PC-3 (cell line): ENCODE measurements at regions not wholly inside any gene's neighbourhood (a gene's known extent, or its start where the extent isn't known, plus 50 kb on each side); places are given as distances from the start of the nearest gene placed in this dataset.

Source experiments
- ATAC-seq: fragments of 200-7000 bp; cut with Tn5 transposase; 2 replicates; pipeline ENCODE4 v1.9.1; 2020; ENCODE audit warnings: mild to moderate bottlenecking, moderate library complexity
- BruUV-seq: library from RNA; stranded (reverse); fragments of 400-500 nt; replicated peaks from 2 replicates; lab custom pipeline; 2021; lab: Mats Ljungman, UMichigan
- CTCF ChIA-PET: fragments of 300-600 bp; sonication (Branson Sonifier 250); formaldehyde crosslinking; loops from one replicate; lab custom pipeline; 2022; ENCODE audit warnings: antibody characterized with exemption; lab: Charles Lee
- POLR2A ChIA-PET: fragments of 300-600 bp; sonication (Branson Sonifier 250); formaldehyde crosslinking; loops from one replicate; lab custom pipeline; 2022; ENCODE audit warnings: antibody characterized with exemption; ENCODE audit not compliant: unreplicated experiment; lab: Charles Lee
- DNase-seq: peaks from one replicate; pipeline ENCODE4 v3.0.0-alpha.2; 2015
- H2AFZ ChIP-seq: fragments of 300-600 bp; sonication (generic); 2 replicates; pipeline ENCODE4 v1.6.0; 2016; ENCODE audit warnings: antibody characterized with exemption, low read length
- H3F3A ChIP-seq: fragments of 300-600 bp; sonication (generic); one replicate; pipeline ENCODE4 v1.6.0; 2017; ENCODE audit warnings: antibody characterized with exemption, low read length, control low read depth, mild to moderate bottlenecking; ENCODE audit not compliant: unreplicated experiment
- H3K27ac ChIP-seq: fragments of 300-600 bp; sonication (generic); 2 replicates; pipeline ENCODE4 v1.5.1; 2016; ENCODE audit warnings: mild to moderate bottlenecking, low read length
- H3K27me3 ChIP-seq: fragments of 300-600 bp; sonication (generic); 2 replicates; pipeline ENCODE4 v1.6.1; 2016; ENCODE audit warnings: low read length, mixed read lengths
- H3K36me3 ChIP-seq: fragments of 300-600 bp; sonication (generic); 2 replicates; pipeline ENCODE4 v1.6.1; 2016; ENCODE audit warnings: low read depth, mixed run types, low read length, mixed read lengths
- H3K4me1 ChIP-seq: fragments of 300-600 bp; sonication (generic); 2 replicates; pipeline ENCODE4 v1.5.1; 2016; ENCODE audit warnings: low read length; ENCODE audit not compliant: insufficient read depth
- H3K4me2 ChIP-seq: fragments of 300-600 bp; sonication (generic); 2 replicates; pipeline ENCODE4 v1.6.0; 2016; ENCODE audit warnings: low read length
- H3K4me3 ChIP-seq: fragments of 300-600 bp; sonication (generic); 2 replicates; pipeline ENCODE4 v1.5.1; 2016; ENCODE audit warnings: mild to moderate bottlenecking, low read length, mixed read lengths
- H3K79me2 ChIP-seq: fragments of 300-600 bp; sonication (generic); 2 replicates; pipeline ENCODE4 v1.6.1; 2017; ENCODE audit warnings: low read length, mixed read lengths
- H3K9ac ChIP-seq: fragments of 300-600 bp; sonication (generic); 2 replicates; pipeline ENCODE4 v1.6.0; 2016; ENCODE audit warnings: mild to moderate bottlenecking, low read length
- H3K9me2 ChIP-seq: fragments of 300-600 bp; sonication (generic); replicated peaks from 2 replicates; pipeline ENCODE4 v1.6.1; 2016; ENCODE audit warnings: mixed run types, low read length, mixed read lengths
- H3K9me3 ChIP-seq: fragments of 300-600 bp; sonication (generic); 2 replicates; pipeline ENCODE4 v1.6.1; 2016; ENCODE audit warnings: low read length, mixed read lengths
- H4K20me1 ChIP-seq: fragments of 300-600 bp; sonication (generic); 2 replicates; pipeline ENCODE4 v1.6.1; 2016; ENCODE audit warnings: low read length, mixed read lengths
- CTCF ChIP-seq: fragments of 300-600 bp; sonication (generic); conservative IDR thresholded peaks from 2 replicates; pipeline ENCODE4 v1.5.1; 2017; ENCODE audit warnings: antibody characterized with exemption, low read depth, mild to moderate bottlenecking, low read length
- EZH2 ChIP-seq: fragments of 300-600 bp; sonication (generic); IDR thresholded peaks from one replicate; pipeline ENCODE4 v1.6.1; 2017; ENCODE audit warnings: antibody characterized with exemption, mild to moderate bottlenecking, low read length; ENCODE audit not compliant: unreplicated experiment
- EZH2phosphoT487 ChIP-seq: fragments of 300-600 bp; sonication (generic); IDR thresholded peaks from 2 replicates; pipeline ENCODE4 v1.6.1; 2018; ENCODE audit warnings: mild to moderate bottlenecking, antibody characterized with exemption, low read length, borderline replicate concordance
- intact Hi-C: fragments of 100-400 bp; cut with micrococcal nuclease; formaldehyde crosslinking; loops from 2 replicates; pipeline ENCODE4 v1.9.0; 2023

- Histone ChIP-seq H3K4me2 (no peak overlapping the region), H3K79me2 (no peaks in the 10 kb centered on the region), H3K9me2 (no peaks in the 10 kb centered on the region), H4K20me1 (no peaks in the 10 kb centered on the region), H3K27me3 (peaks cover 72% of the 10 kb centered on the region), H3K4me1 (no peaks in the 10 kb centered on the region), H3K9me3 (no peaks in the 10 kb centered on the region), H2AFZ (no peak overlapping the region), H3K36me3 (no peaks in the 10 kb centered on the region), H3K9ac (no peak overlapping the region), H3K4me3 (no peak overlapping the region), H3F3A (no peaks in the 10 kb centered on the region), H3K27ac (no peak overlapping the region)
- no peak for ATAC-seq
- no TSS peak for BruUV-seq
- ChIA-PET CTCF (no interaction called here), POLR2A (no interaction called here)
- DNase-seq, result no peak
- TF ChIP-seq EZH2, result no peak
- TF ChIP-seq CTCF, result no peak
- TF ChIP-seq EZH2phosphoT487, result no peak
- intact Hi-C loops, result no loop called here
These were observed 88.5 kb upstream of the EXOC2 start for GRCh38 chr6:781350-781961.

GRCh38 chr6:780706-781105 is 87.8 kb upstream of the EXOC2 start:
- Histone ChIP-seq H3K79me2 (no peaks in the 10 kb centered on the region), H3K36me3 (no peaks in the 10 kb centered on the region), H3K27ac (no peak overlapping the region), H3K4me3 (no peak overlapping the region), H3K9me2 (no peaks in the 10 kb centered on the region), H3K27me3 (peaks cover 79% of the 10 kb centered on the region), H3F3A (no peaks in the 10 kb centered on the region), H3K9me3 (no peaks in the 10 kb centered on the region), H2AFZ (no peak overlapping the region), H4K20me1 (no peaks in the 10 kb centered on the region), H3K4me2 (no peak overlapping the region), H3K9ac (no peak overlapping the region), H3K4me1 (no peaks in the 10 kb centered on the region)
- DNase-seq (no peak), ATAC-seq (no peak)
- POLR2A ChIA-PET, result no interaction called here
- intact Hi-C loops, result no loop called here
- TF ChIP-seq EZH2 (no peak), CTCF (no peak), EZH2phosphoT487 (no peak)
- CTCF ChIA-PET, result no interaction called here
- no TSS peak for BruUV-seq

GRCh38 chr6:776951-777350 is 84.0 kb upstream of the EXOC2 start:
- no TSS peak for BruUV-seq
- POLR2A ChIA-PET, result no interaction called here

More at GRCh38 chr6:776951-777350, 84.0 kb upstream of the EXOC2 start:
- Histone ChIP-seq H3K27ac (no peak overlapping the region), H2AFZ (no peak overlapping the region), H3K4me3 (no peak overlapping the region), H3K9me3 (no peaks in the 10 kb centered on the region), H3K9me2 (no peaks in the 10 kb centered on the region), H3K9ac (no peak overlapping the region), H3K27me3 (peaks cover 73% of the 10 kb centered on the region), H3K4me2 (no peak overlapping the region), H4K20me1 (no peaks in the 10 kb centered on the region), H3K36me3 (no peaks in the 10 kb centered on the region), H3K79me2 (no peaks in the 10 kb centered on the region), H3F3A (no peaks in the 10 kb centered on the region), H3K4me1 (no peaks in the 10 kb centered on the region)
- intact Hi-C loops, result no loop called here
- CTCF ChIA-PET, result no interaction called here
- ATAC-seq, result no peak
- DNase-seq, result no peak
- TF ChIP-seq EZH2 (no peak), CTCF (no peak), EZH2phosphoT487 (no peak)
